Activated T-cell treated with anti-CD3 and anti-CD28 coated beads, Interleukin-2, amount 50 U/mL, for 4 hours (primary cell): ENCODE measurements at regions not wholly inside any gene's neighbourhood (a gene's known extent, or its start where the extent isn't known, plus 50 kb on each side); places are given as distances from the start of the nearest gene placed in this dataset.
"Not testable (repeated sequence)": the region's sequence is repeated elsewhere in the genome, so short reads cannot be mapped to it uniquely, and the experiment has no call there.

Source experiments
- ATAC-seq, 2 donors: fragments of 200-7000 bp; cut with Tn5 transposase; one replicate each; pipeline ENCODE4 v1.10.0; 2021
- DNase-seq: peaks from one replicate; pipeline ENCODE4 v3.0.0-alpha.2; 2020
- H3K27me3 Mint-ChIP-seq: one replicate; pipeline ENCODE4 v1.8.0; 2021; ENCODE audit warnings: low read depth, mixed read lengths
- H3K36me3 Mint-ChIP-seq: one replicate; pipeline ENCODE4 v1.8.0; 2022; ENCODE audit warnings: mixed read lengths; ENCODE audit not compliant: insufficient read depth
- H3K4me1 Mint-ChIP-seq: one replicate; pipeline ENCODE4 v1.8.0; 2021; ENCODE audit warnings: low read depth, mixed read lengths
- H3K4me3 Mint-ChIP-seq: one replicate; pipeline ENCODE4 v1.8.0; 2021; ENCODE audit warnings: mild to moderate bottlenecking, moderate library complexity, mixed read lengths
- H3K9me3 Mint-ChIP-seq: one replicate; pipeline ENCODE4 v1.8.0; 2021; ENCODE audit warnings: mixed read lengths

GRCh38 chr17:30578015-30578717 lies 101.0 kb downstream of the GOSR1 start:
- H3K9me3 Mint-ChIP-seq, H3K27me3 Mint-ChIP-seq, H3K36me3 Mint-ChIP-seq, H3K4me1 Mint-ChIP-seq, H3K4me3 Mint-ChIP-seq, DNase-seq, ATAC-seq: not testable (repeated sequence)
